ENCODE measurements at regions not wholly inside any gene's neighbourhood (a gene's known extent, or its start where the extent isn't known, plus 50 kb on each side); places are given as distances from the start of the nearest gene placed in this dataset.

GRCh38 chr15:79540551-79540950, 108.4 kb downstream of the MINAR1 start:
- Histone ChIP-seq H2AFZ (ENCODE audit: low read length) (no peak overlapping the region), H3K9me3 (ENCODE audit: low read depth, low read length) (no peaks in the 10 kb centered on the region), H3K27me3 (ENCODE audit: insufficient read depth, low read length) (no peaks in the 10 kb centered on the region), H3K4me1 (ENCODE audit: insufficient read depth, low read length) (no peaks in the 10 kb centered on the region), H3K36me3 (ENCODE audit: insufficient read depth, low read length) (no peaks in the 10 kb centered on the region), H3K4me2 (ENCODE audit: insufficient read depth, low read length) (no peak overlapping the region), H3K27ac (ENCODE audit: low read depth, low read length) (no peak overlapping the region), H3K79me2 (ENCODE audit: insufficient read depth, low read length) (no peaks in the 10 kb centered on the region), H3K4me3 (ENCODE audit: insufficient read depth, low read length) (no peak overlapping the region), H4K20me1 (ENCODE audit: insufficient read depth, low read length) (no peaks in the 10 kb centered on the region)
- no peak for DNase-seq (ENCODE audit: insufficient read length, low spot score, missing footprints)
- TF ChIP-seq CTCF (IDR thresholded peaks at IDR 0.05; ENCODE audit: extremely low read depth, low read depth, low read length), result no peak

DNA sequence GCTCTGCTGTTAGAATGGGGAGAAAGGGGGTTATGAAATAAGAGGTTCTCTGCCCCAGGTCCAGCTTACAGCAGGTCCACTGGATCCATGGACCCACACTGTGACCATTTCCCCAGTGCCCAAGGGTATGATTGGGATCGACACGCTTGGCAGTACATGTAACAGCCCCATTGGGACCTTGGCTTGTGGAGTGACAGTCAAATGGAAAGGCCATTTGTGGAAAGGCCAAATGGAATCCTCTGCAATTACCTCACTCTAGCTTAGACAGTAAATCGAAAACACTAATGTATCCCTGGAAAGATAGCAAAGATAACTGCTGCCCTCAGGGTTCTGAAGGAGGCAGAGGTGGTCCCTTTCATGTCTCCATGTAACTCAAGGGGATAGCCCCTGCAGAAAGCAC, 109.1 kb downstream of the MINAR1 start:
- Histone ChIP-seq H3K9me3 (ENCODE audit: low read depth, low read length) (no peaks in the 10 kb centered on the region), H3K27ac (ENCODE audit: low read depth, low read length) (no peak overlapping the region), H3K4me1 (ENCODE audit: insufficient read depth, low read length) (no peaks in the 10 kb centered on the region), H4K20me1 (ENCODE audit: insufficient read depth, low read length) (no peaks in the 10 kb centered on the region), H3K4me2 (ENCODE audit: insufficient read depth, low read length) (no peak overlapping the region), H2AFZ (ENCODE audit: low read length) (no peak overlapping the region), H3K4me3 (ENCODE audit: insufficient read depth, low read length) (no peak overlapping the region), H3K27me3 (ENCODE audit: insufficient read depth, low read length) (no peaks in the 10 kb centered on the region), H3K79me2 (ENCODE audit: insufficient read depth, low read length) (no peaks in the 10 kb centered on the region), H3K36me3 (ENCODE audit: insufficient read depth, low read length) (no peaks in the 10 kb centered on the region)
- DNase-seq (ENCODE audit: insufficient read length, low spot score, missing footprints), result no peak
- TF ChIP-seq CTCF (IDR thresholded peaks at IDR 0.05; ENCODE audit: extremely low read depth, low read depth, low read length), result no peak

GRCh38 chr15:79543097-79543496, 111.0 kb downstream of the MINAR1 start:
- no peak overlapping the region for H3K4me2 ChIP-seq (ENCODE audit: insufficient read depth, low read length)
- H3K9me3 ChIP-seq (ENCODE audit: low read depth, low read length), result no peaks in the 10 kb centered on the region
- no peaks in the 10 kb centered on the region for H3K79me2 ChIP-seq (ENCODE audit: insufficient read depth, low read length)
- no peaks in the 10 kb centered on the region for H4K20me1 ChIP-seq (ENCODE audit: insufficient read depth, low read length)
- H2AFZ ChIP-seq (ENCODE audit: low read length), result no peak overlapping the region
- peaks cover 3% of the 10 kb centered on the region for H3K27me3 ChIP-seq (ENCODE audit: insufficient read depth, low read length)
- no peak overlapping the region for H3K27ac ChIP-seq (ENCODE audit: low read depth, low read length)
- no peak for DNase-seq (ENCODE audit: insufficient read length, low spot score, missing footprints)
- H3K4me1 ChIP-seq (ENCODE audit: insufficient read depth, low read length), result no peaks in the 10 kb centered on the region
- H3K4me3 ChIP-seq (ENCODE audit: insufficient read depth, low read length), result no peak overlapping the region
- no peak for TF ChIP-seq CTCF (IDR thresholded peaks at IDR 0.05; ENCODE audit: extremely low read depth, low read depth, low read length)
- H3K36me3 ChIP-seq (ENCODE audit: insufficient read depth, low read length), result no peaks in the 10 kb centered on the region

GRCh38 chr15:79549196-79549595, 117.1 kb downstream of the MINAR1 start:
- no peak overlapping the region for H3K4me2 ChIP-seq (ENCODE audit: insufficient read depth, low read length)
- H2AFZ ChIP-seq (ENCODE audit: low read length), result no peak overlapping the region
- H3K79me2 ChIP-seq (ENCODE audit: insufficient read depth, low read length), result no peaks in the 10 kb centered on the region
- H3K4me3 ChIP-seq (ENCODE audit: insufficient read depth, low read length), result no peak overlapping the region
- TF ChIP-seq CTCF (IDR thresholded peaks at IDR 0.05; ENCODE audit: extremely low read depth, low read depth, low read length), result no peak
- no peaks in the 10 kb centered on the region for H4K20me1 ChIP-seq (ENCODE audit: insufficient read depth, low read length)
- H3K36me3 ChIP-seq (ENCODE audit: insufficient read depth, low read length), result no peaks in the 10 kb centered on the region
- no peaks in the 10 kb centered on the region for H3K9me3 ChIP-seq (ENCODE audit: low read depth, low read length)
- peaks cover 19% of the 10 kb centered on the region for H3K27me3 ChIP-seq (ENCODE audit: insufficient read depth, low read length)
- DNase-seq (ENCODE audit: insufficient read length, low spot score, missing footprints), result no peak
- no peak overlapping the region for H3K27ac ChIP-seq (ENCODE audit: low read depth, low read length)
- no peaks in the 10 kb centered on the region for H3K4me1 ChIP-seq (ENCODE audit: insufficient read depth, low read length)

Measured in osteoblast (primary cell).